ENCODE measurements at regions not wholly inside any gene's neighbourhood (a gene's known extent, or its start where the extent isn't known, plus 50 kb on each side); places are given as distances from the start of the nearest gene placed in this dataset.
"Not testable (repeated sequence)": the region's sequence is repeated elsewhere in the genome, so short reads cannot be mapped to it uniquely, and the experiment has no call there.

GRCh38 chr14:88962356-88962755 lies 137.9 kb downstream of the TTC8 start:
- no peak for DNase-seq (ENCODE audit: low read depth)
- Histone ChIP-seq H3K36me3 (ENCODE audit: control insufficient read depth, insufficient read depth, low read length) (no peaks in the 10 kb centered on the region), H3K27me3 (ENCODE audit: control insufficient read depth, insufficient read depth, low read length) (peaks cover 2% of the 10 kb centered on the region; the same call in 1 of the 2 replicates), H3K4me3 (ENCODE audit: low read depth, low read length) (no peak overlapping the region)
- ChIA-PET CTCF (no interaction called here), POLR2A (no interaction called here)
- no peak for TF ChIP-seq CTCF (IDR thresholded peaks at IDR 0.05; ENCODE audit: insufficient read depth, low read depth, low read length)

GRCh38 chr14:88967299-88967698 lies 142.8 kb downstream of the TTC8 start:
- ChIA-PET CTCF (interaction anchor here (0.9 kb wide), 1 partner anchor 15 kb away, joined by 3 read pairs; no protein-coding TSS in a partner anchor), POLR2A (no interaction called here)
- H3K4me3 ChIP-seq (ENCODE audit: low read depth, low read length) = no peak overlapping the region
- no peak for TF ChIP-seq CTCF (IDR thresholded peaks at IDR 0.05; ENCODE audit: insufficient read depth, low read depth, low read length)
- H3K36me3 ChIP-seq (ENCODE audit: control insufficient read depth, insufficient read depth, low read length) = no peaks in the 10 kb centered on the region
- H3K27me3 ChIP-seq (ENCODE audit: control insufficient read depth, insufficient read depth, low read length) = peaks cover 3% of the 10 kb centered on the region
- no peak for DNase-seq (ENCODE audit: low read depth)

- CTCF ChIA-PET = interaction anchor here (1.0 kb wide), 1 partner anchor 62 kb away, joined by 3 read pairs; no protein-coding TSS in a partner anchor
- POLR2A ChIA-PET = no interaction called here
- Histone ChIP-seq H3K27me3 (ENCODE audit: control insufficient read depth, insufficient read depth, low read length) (peaks cover 2% of the 10 kb centered on the region; the same call in 1 of the 2 replicates), H3K36me3 (ENCODE audit: control insufficient read depth, insufficient read depth, low read length) (no peaks in the 10 kb centered on the region), H3K4me3 (ENCODE audit: low read depth, low read length) (no peak overlapping the region)
- no peak for TF ChIP-seq CTCF (IDR thresholded peaks at IDR 0.05; ENCODE audit: insufficient read depth, low read depth, low read length)
- no peak for DNase-seq (ENCODE audit: low read depth)
Observed at GRCh38 chr14:88975043-88975830, 150.8 kb downstream of the TTC8 start.

GRCh38 chr14:88975926-88976325 lies 151.5 kb downstream of the TTC8 start:
- H3K4me3 ChIP-seq (ENCODE audit: low read depth, low read length) = no peak overlapping the region
- peaks cover 2% of the 10 kb centered on the region; the same call in 1 of the 2 replicates for H3K27me3 ChIP-seq (ENCODE audit: control insufficient read depth, insufficient read depth, low read length)
- no peaks in the 10 kb centered on the region for H3K36me3 ChIP-seq (ENCODE audit: control insufficient read depth, insufficient read depth, low read length)
- DNase-seq (ENCODE audit: low read depth) = no peak
- CTCF ChIA-PET = interaction anchor here (1.0 kb wide), 1 partner anchor 63 kb away, joined by 3 read pairs; no protein-coding TSS in a partner anchor
- TF ChIP-seq CTCF (IDR thresholded peaks at IDR 0.05; ENCODE audit: insufficient read depth, low read depth, low read length) = no peak
- POLR2A ChIA-PET = no interaction called here

- H3K36me3 ChIP-seq (ENCODE audit: control insufficient read depth, insufficient read depth, low read length); H3K4me3 ChIP-seq (ENCODE audit: low read depth, low read length); POLR2A ChIA-PET; H3K27me3 ChIP-seq (ENCODE audit: control insufficient read depth, insufficient read depth, low read length); DNase-seq (ENCODE audit: low read depth); CTCF ChIA-PET: not testable (repeated sequence)
Observed at GRCh38 chr14:88980907-88981306, 156.5 kb downstream of the TTC8 start.

GRCh38 chr14:88981948-88982347 lies 157.5 kb downstream of the TTC8 start:
- CTCF ChIA-PET = no interaction called here
- TF ChIP-seq CTCF (IDR thresholded peaks at IDR 0.05; ENCODE audit: insufficient read depth, low read depth, low read length) = no peak
- no peaks in the 10 kb centered on the region for H3K36me3 ChIP-seq (ENCODE audit: control insufficient read depth, insufficient read depth, low read length)
- H3K27me3 ChIP-seq (ENCODE audit: control insufficient read depth, insufficient read depth, low read length) = no peaks in the 10 kb centered on the region
- no peak overlapping the region for H3K4me3 ChIP-seq (ENCODE audit: low read depth, low read length)
- POLR2A ChIA-PET = no interaction called here
- no peak for DNase-seq (ENCODE audit: low read depth)

All from BJ (cell line).